Kidney epithelial cell (primary cell): ENCODE measurements at regions not wholly inside any gene's neighbourhood (a gene's known extent, or its start where the extent isn't known, plus 50 kb on each side); places are given as distances from the start of the nearest gene placed in this dataset.

Experiments used
- DNase-seq: peaks from one replicate; pipeline ENCODE4 v3.0.0-alpha.2; 2010; ENCODE audit warnings: low read depth
- H3K27me3 ChIP-seq: 2 replicates; pipeline ENCODE4 v1.6.0; 2011; ENCODE audit warnings: low read length; ENCODE audit not compliant: control insufficient read depth, insufficient read depth
- H3K36me3 ChIP-seq: 2 replicates; pipeline ENCODE4 v1.5.1; 2011; ENCODE audit warnings: low read length; ENCODE audit not compliant: control insufficient read depth, insufficient read depth
- H3K4me3 ChIP-seq: 2 replicates; pipeline ENCODE4 v1.5.1; 2011; ENCODE audit warnings: low read depth, mild to moderate bottlenecking, control low read depth, low read length
- CTCF ChIP-seq: IDR thresholded peaks from 2 replicates; pipeline ENCODE4 v1.5.1; 2011; ENCODE audit warnings: mild to moderate bottlenecking, moderate library complexity, low read length, control low read depth, inconsistent platforms; ENCODE audit not compliant: insufficient read depth, poor library complexity, severe bottlenecking

GRCh38 chr7:95686109-95686508 lies 86.2 kb upstream of the DYNC1I1 start:
- peak; percentile 54 for TF ChIP-seq CTCF
- H3K36me3 ChIP-seq: no peaks in the 10 kb centered on the region
- DNase-seq: peak; percentile 25
- H3K27me3 ChIP-seq: no peaks in the 10 kb centered on the region
- H3K4me3 ChIP-seq: no peak overlapping the region

GRCh38 chr7:95684505-95684904 lies 87.8 kb upstream of the DYNC1I1 start:
- no peaks in the 10 kb centered on the region for H3K36me3 ChIP-seq
- no peak for DNase-seq
- H3K4me3 ChIP-seq: no peak overlapping the region
- no peaks in the 10 kb centered on the region for H3K27me3 ChIP-seq
- TF ChIP-seq CTCF: no peak

- no peaks in the 10 kb centered on the region for H3K36me3 ChIP-seq
- no peak for DNase-seq
- no peak for TF ChIP-seq CTCF
- no peaks in the 10 kb centered on the region for H3K27me3 ChIP-seq
- no peak overlapping the region for H3K4me3 ChIP-seq
Measured at GRCh38 chr7:95684037-95684436, 87.7 kb upstream of the PDK4 start.

GRCh38 chr7:95682913-95683312 lies 86.6 kb upstream of the PDK4 start:
- Histone ChIP-seq H3K36me3 (no peaks in the 10 kb centered on the region), H3K27me3 (no peaks in the 10 kb centered on the region), H3K4me3 (no peak overlapping the region)
- no peak for DNase-seq
- no peak for TF ChIP-seq CTCF

GRCh38 chr7:95676691-95677090 lies 80.4 kb upstream of the PDK4 start:
- DNase-seq: no peak
- TF ChIP-seq CTCF: no peak
- Histone ChIP-seq H3K4me3 (no peak overlapping the region), H3K36me3 (no peaks in the 10 kb centered on the region), H3K27me3 (no peaks in the 10 kb centered on the region)

- no peak for DNase-seq
Measured at GRCh38 chr7:95675632-95676031, 79.3 kb upstream of the PDK4 start.

More at GRCh38 chr7:95675632-95676031, 79.3 kb upstream of the PDK4 start:
- H3K36me3 ChIP-seq: no peaks in the 10 kb centered on the region
- no peak overlapping the region for H3K4me3 ChIP-seq
- TF ChIP-seq CTCF: no peak
- no peaks in the 10 kb centered on the region for H3K27me3 ChIP-seq
